CD14-positive monocyte (primary cell): ENCODE measurements at regions not wholly inside any gene's neighbourhood (a gene's known extent, or its start where the extent isn't known, plus 50 kb on each side); places are given as distances from the start of the nearest gene placed in this dataset.

ENCODE experiments used
- DNase-seq, 3 donors: peaks; one replicate each; pipeline ENCODE4 v3.0.0-alpha.2; 2011 to 2022
- H2AFZ ChIP-seq: 2 replicates; pipeline ENCODE4 v1.6.0; 2012; ENCODE audit warnings: mild to moderate bottlenecking, low read depth, low read length, inconsistent platforms; ENCODE audit not compliant: insufficient read depth, poor library complexity, severe bottlenecking
- H3K27ac ChIP-seq, 2 donors: 1 replicate in 1 of 2; 2 replicates in 1 of 2; pipeline ENCODE4 v1.5.1; 2012 to 2013; ENCODE audit warnings: low read length in 2 of 2, control low read depth in 1 of 2, inconsistent platforms in 1 of 2, low read depth in 1 of 2, mild to moderate bottlenecking in 1 of 2
- H3K27me3 ChIP-seq, 2 donors: one replicate each; pipeline versions ENCODE4 v1.6.0 to v1.6.1; 2011 to 2013; ENCODE audit warnings: low read length in 2 of 2; ENCODE audit not compliant: control insufficient read depth in 2 of 2, insufficient read depth in 2 of 2
- H3K36me3 ChIP-seq, 2 donors: replicated peaks in 1 of 2; 1 replicate in 1 of 2; 2 replicates in 1 of 2; pipeline versions ENCODE4 v1.5.1 to v1.6.1; 2012 to 2013; ENCODE audit warnings: low read length in 2 of 2, control low read depth in 1 of 2, inconsistent platforms in 1 of 2, mild to moderate bottlenecking in 1 of 2; ENCODE audit not compliant: insufficient read depth in 2 of 2, control insufficient read depth in 1 of 2
- H3K4me1 ChIP-seq, 2 donors: 1 replicate in 1 of 2; 2 replicates in 1 of 2; pipeline versions ENCODE4 v1.5.1 to v1.6.1; 2012 to 2013; ENCODE audit warnings: low read length in 2 of 2, control low read depth in 1 of 2, inconsistent platforms in 1 of 2, mild to moderate bottlenecking in 1 of 2, moderate library complexity in 1 of 2; ENCODE audit not compliant: insufficient read depth in 2 of 2, control insufficient read depth in 1 of 2
- H3K4me2 ChIP-seq: replicated peaks from 2 replicates; pipeline ENCODE3; 2012; ENCODE audit warnings: low read length, moderate library complexity, mild to moderate bottlenecking; ENCODE audit not compliant: poor library complexity, severe bottlenecking; ENCODE audit errors: extremely low read depth
- H3K4me3 ChIP-seq, 3 experiments: fragments of 200-600 bp in 1 of 3; sonication (generic) in 1 of 3; replicated peaks in 1 of 3; 1 replicate in 2 of 3; 2 replicates in 1 of 3; pipeline ENCODE4 v1.5.1; 2011 to 2013; ENCODE audit warnings: low read length in 3 of 3, mild to moderate bottlenecking in 3 of 3, control low read depth in 2 of 3, low read depth in 2 of 3, inconsistent platforms in 1 of 3, moderate library complexity in 1 of 3
- H3K79me2 ChIP-seq: 2 replicates; pipeline ENCODE4 v1.6.0; 2012; ENCODE audit warnings: mild to moderate bottlenecking, control low read depth, inconsistent platforms, low read length, moderate library complexity; ENCODE audit not compliant: insufficient read depth
- H3K9ac ChIP-seq: 2 replicates; pipeline ENCODE4 v1.6.0; 2017; ENCODE audit warnings: low read length, mild to moderate bottlenecking; ENCODE audit not compliant: insufficient read depth, poor library complexity, severe bottlenecking
- H3K9me3 ChIP-seq, 2 donors: replicated peaks in 1 of 2; 1 replicate in 1 of 2; 2 replicates in 1 of 2; pipeline versions ENCODE4 v1.5.1 to v1.6.1; 2012 to 2013; ENCODE audit warnings: low read length in 2 of 2, control low read depth in 1 of 2; ENCODE audit not compliant: control insufficient read depth in 1 of 2, insufficient read depth in 1 of 2
- H4K20me1 ChIP-seq: 2 replicates; pipeline ENCODE4 v1.6.0; 2012; ENCODE audit warnings: mild to moderate bottlenecking, low read length, control low read depth, moderate library complexity; ENCODE audit not compliant: insufficient read depth
- H3K27ac Mint-ChIP-seq, 7 donors: one replicate each; pipeline ENCODE4 v1.8.0; 2020; ENCODE audit warnings: mild to moderate bottlenecking in 7 of 7, mixed read lengths in 7 of 7, moderate library complexity in 6 of 7, inconsistent platforms in 2 of 7
- H3K27me3 Mint-ChIP-seq, 3 donors: one replicate each; pipeline ENCODE4 v1.8.0; 2021 to 2022; ENCODE audit warnings: low read depth in 3 of 3, mild to moderate bottlenecking in 3 of 3, mixed read lengths in 3 of 3, moderate library complexity in 3 of 3, inconsistent platforms in 1 of 3
- H3K36me3 Mint-ChIP-seq, 2 donors: one replicate each; pipeline ENCODE4 v1.8.0; 2020; ENCODE audit warnings: mixed read lengths in 2 of 2, inconsistent platforms in 1 of 2, mild to moderate bottlenecking in 1 of 2
- H3K4me1 Mint-ChIP-seq: one replicate; pipeline ENCODE4 v1.8.0; 2020; ENCODE audit warnings: mild to moderate bottlenecking, mixed read lengths
- H3K4me3 Mint-ChIP-seq, 2 donors: one replicate each; pipeline ENCODE4 v1.8.0; 2020; ENCODE audit warnings: mild to moderate bottlenecking in 2 of 2, mixed read lengths in 2 of 2, moderate library complexity in 1 of 2
- H3K9me3 Mint-ChIP-seq, 7 donors: one replicate each; pipeline ENCODE4 v1.8.0; 2020 to 2022; ENCODE audit warnings: mixed read lengths in 7 of 7, mild to moderate bottlenecking in 6 of 7, moderate library complexity in 6 of 7, inconsistent platforms in 2 of 7
- WGBS: methylation state at CpG from one replicate; pipeline ENCODE4 v1.1.5; 2013; ENCODE audit warnings: missing lambda C conversion rate; ENCODE audit not compliant: insufficient coverage; 5-methylcytosine and 5-hydroxymethylcytosine counted together
- intact Hi-C, 2 donors: fragments of 100-400 bp; cut with micrococcal nuclease; formaldehyde crosslinking; loops; one replicate each; pipeline versions ENCODE4 v1.15.0 to v1.15.1; 2023
- TF ChIP-seq, protein P1 (sequence below): fragments of 200-600 bp; IDR thresholded peaks from one replicate; pipeline ENCODE4 v1.8.0; 2022; ENCODE audit warnings: antibody characterized with exemption, mild to moderate bottlenecking

DNA sequence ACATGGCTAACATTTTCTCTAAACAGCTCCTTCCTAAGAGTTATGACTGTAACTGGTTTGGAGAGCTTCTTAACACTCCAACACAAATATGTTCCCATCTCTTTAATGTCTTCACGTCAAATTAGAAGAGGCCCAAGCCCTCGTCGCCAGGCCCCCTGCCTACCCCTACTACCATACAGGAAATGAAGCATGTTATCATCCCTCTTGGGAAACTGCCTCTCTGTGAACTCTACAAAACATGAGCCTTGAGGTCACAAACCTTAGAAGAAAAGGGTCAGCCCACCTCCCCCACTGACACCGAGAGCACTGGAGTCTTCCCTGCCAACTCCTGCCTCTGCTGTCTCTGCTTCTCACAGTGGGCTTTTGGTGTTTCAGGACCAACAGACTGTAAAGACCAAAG, 243.1 kb upstream of the STT3B start:
- TF ChIP-seq, protein P1, sequence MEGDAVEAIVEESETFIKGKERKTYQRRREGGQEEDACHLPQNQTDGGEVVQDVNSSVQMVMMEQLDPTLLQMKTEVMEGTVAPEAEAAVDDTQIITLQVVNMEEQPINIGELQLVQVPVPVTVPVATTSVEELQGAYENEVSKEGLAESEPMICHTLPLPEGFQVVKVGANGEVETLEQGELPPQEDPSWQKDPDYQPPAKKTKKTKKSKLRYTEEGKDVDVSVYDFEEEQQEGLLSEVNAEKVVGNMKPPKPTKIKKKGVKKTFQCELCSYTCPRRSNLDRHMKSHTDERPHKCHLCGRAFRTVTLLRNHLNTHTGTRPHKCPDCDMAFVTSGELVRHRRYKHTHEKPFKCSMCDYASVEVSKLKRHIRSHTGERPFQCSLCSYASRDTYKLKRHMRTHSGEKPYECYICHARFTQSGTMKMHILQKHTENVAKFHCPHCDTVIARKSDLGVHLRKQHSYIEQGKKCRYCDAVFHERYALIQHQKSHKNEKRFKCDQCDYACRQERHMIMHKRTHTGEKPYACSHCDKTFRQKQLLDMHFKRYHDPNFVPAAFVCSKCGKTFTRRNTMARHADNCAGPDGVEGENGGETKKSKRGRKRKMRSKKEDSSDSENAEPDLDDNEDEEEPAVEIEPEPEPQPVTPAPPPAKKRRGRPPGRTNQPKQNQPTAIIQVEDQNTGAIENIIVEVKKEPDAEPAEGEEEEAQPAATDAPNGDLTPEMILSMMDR, result no peak
- Histone ChIP-seq H3K79me2 (no peaks in the 10 kb centered on the region), H3K4me2 (no peak overlapping the region), H2AFZ (peak overlapping the region; percentile 69), H3K9me3 (no peaks in the 10 kb centered on the region), H3K4me3 (no peak overlapping the region), H3K4me1 (peaks cover 0 to 6% of the 10 kb centered on the region in 2 donors), H3K27ac (no peak overlapping the region), H3K36me3 (no peaks in the 10 kb centered on the region), H4K20me1 (no peaks in the 10 kb centered on the region), H3K27me3 (no peaks in the 10 kb centered on the region), H3K9ac (no peak overlapping the region)
- no peak for DNase-seq
- peak overlapping the region in 1 of 7 donors; percentile 40 for H3K27ac Mint-ChIP-seq
- intact Hi-C loops, result no loop called here
- WGBS, result 49% methylated on average over 4 of the region's 4 CpGs
- H3K9me3 Mint-ChIP-seq, result peaks cover 0 to 4% (median 0%) of the 10 kb centered on the region in 7 donors
- H3K4me1 Mint-ChIP-seq, result peaks cover 15% of the 10 kb centered on the region
- no peak overlapping the region for H3K4me3 Mint-ChIP-seq
- H3K36me3 Mint-ChIP-seq, result no peaks in the 10 kb centered on the region
- H3K27me3 Mint-ChIP-seq, result no peaks in the 10 kb centered on the region

DNA sequence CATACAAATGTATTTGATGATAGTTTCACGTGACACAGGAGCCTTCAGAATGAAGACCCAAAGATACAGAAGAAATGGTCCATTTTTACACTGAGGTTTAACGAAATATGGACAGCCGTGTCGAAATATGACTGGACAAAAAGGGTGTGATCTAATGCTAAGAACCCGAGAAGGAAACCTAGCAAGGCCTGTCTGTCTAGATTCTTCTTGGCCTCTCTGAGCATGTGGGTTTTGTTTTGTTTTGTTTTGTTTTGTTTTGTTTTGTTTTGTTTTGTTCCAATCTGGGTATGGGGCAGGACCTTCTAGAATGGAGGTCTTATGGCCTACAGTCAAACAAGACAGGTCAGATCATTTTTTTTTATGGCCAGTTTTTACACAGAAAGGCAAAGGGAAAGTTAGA, 242.7 kb upstream of the STT3B start:
- Histone ChIP-seq H3K27ac (no peak overlapping the region), H3K4me1 (peaks cover 0 to 6% of the 10 kb centered on the region in 2 donors), H3K79me2 (no peaks in the 10 kb centered on the region), H3K4me2 (no peak overlapping the region), H3K36me3 (no peaks in the 10 kb centered on the region), H4K20me1 (no peaks in the 10 kb centered on the region), H3K9me3 (no peaks in the 10 kb centered on the region), H3K27me3 (no peaks in the 10 kb centered on the region), H3K9ac (no peak overlapping the region), H3K4me3 (no peak overlapping the region), H2AFZ (peak overlapping the region; percentile 69)
- Mint-ChIP-seq H3K4me3 (no peak overlapping the region), H3K4me1 (peaks cover 15% of the 10 kb centered on the region), H3K36me3 (no peaks in the 10 kb centered on the region), H3K9me3 (peaks cover 0 to 4% (median 0%) of the 10 kb centered on the region in 7 donors), H3K27me3 (no peaks in the 10 kb centered on the region), H3K27ac (peak overlapping the region in 1 of 7 donors; percentile 46)
- intact Hi-C loops, result no loop called here
- no peak for DNase-seq
- TF ChIP-seq, protein P1, result no peak
- 84% methylated on average over 5 of the region's 5 CpGs for WGBS
